Astrocyte (in vitro differentiated cells and primary cell): ENCODE measurements at regions not wholly inside any gene's neighbourhood (a gene's known extent, or its start where the extent isn't known, plus 50 kb on each side); places are given as distances from the start of the nearest gene placed in this dataset.

Experiments used
- CTCF ChIP-seq: IDR thresholded peaks from 2 replicates; pipeline ENCODE4 v1.5.1; 2011; ENCODE audit warnings: low read depth, mild to moderate bottlenecking, inconsistent platforms, low read length, moderate library complexity; ENCODE audit not compliant: insufficient read depth
- EZH2 ChIP-seq: IDR thresholded peaks from 2 replicates; pipeline ENCODE4 v1.6.1; 2012; ENCODE audit warnings: mild to moderate bottlenecking, low read length, inconsistent platforms; ENCODE audit not compliant: insufficient read depth

- TF ChIP-seq CTCF (no peak), EZH2 (no peak)
These were observed 1012.5 kb upstream of the SEMA6A start for GRCh38 chr5:117587111-117587510.
